ENCODE measurements at regions not wholly inside any gene's neighbourhood (a gene's known extent, or its start where the extent isn't known, plus 50 kb on each side); places are given as distances from the start of the nearest gene placed in this dataset.

- no peak overlapping the region for H3K27ac ChIP-seq (replicated peaks)
- TF ChIP-seq GABPA (IDR thresholded peaks at IDR 0.05; ENCODE audit: low read depth) (no peak), POLR2AphosphoS5 (IDR thresholded peaks at IDR 0.05; ENCODE audit: low read depth) (no peak), CTCF (IDR thresholded peaks at IDR 0.05; ENCODE audit: insufficient read depth, low read length) (no peak), SPI1 (IDR thresholded peaks at IDR 0.05; ENCODE audit: borderline replicate concordance, low read depth) (no peak), REST (IDR thresholded peaks at IDR 0.05; ENCODE audit: insufficient replicate concordance, low read depth) (no peak)
- no peak for DNase-seq (ENCODE audit: low read depth in 1 of 2, low spot score in 1 of 2)
- H3K27me3 ChIP-seq (ENCODE audit: insufficient read depth, poor library complexity, severe bottlenecking), result no peaks in the 10 kb centered on the region
- no peak overlapping the region for H3K4me3 ChIP-seq (replicated peaks; ENCODE audit: insufficient read depth, low read length)
Observed at GRCh38 chr17:71503710-71504465, 616.9 kb upstream of the SOX9 start.

GRCh38 chr17:71505200-71505599, 615.6 kb upstream of the SOX9 start:
- no peak for DNase-seq (ENCODE audit: low read depth in 1 of 2, low spot score in 1 of 2)
- H3K4me3 ChIP-seq (replicated peaks; ENCODE audit: insufficient read depth, low read length), result no peak overlapping the region
- TF ChIP-seq POLR2AphosphoS5 (IDR thresholded peaks at IDR 0.05; ENCODE audit: low read depth), result no peak
- no peak for TF ChIP-seq SPI1 (IDR thresholded peaks at IDR 0.05; ENCODE audit: borderline replicate concordance, low read depth)
- no peak for TF ChIP-seq GABPA (IDR thresholded peaks at IDR 0.05; ENCODE audit: low read depth)
- TF ChIP-seq REST (IDR thresholded peaks at IDR 0.05; ENCODE audit: insufficient replicate concordance, low read depth), result no peak
- no peak for TF ChIP-seq CTCF (IDR thresholded peaks at IDR 0.05; ENCODE audit: insufficient read depth, low read length)
- H3K27me3 ChIP-seq (ENCODE audit: insufficient read depth, poor library complexity, severe bottlenecking), result no peaks in the 10 kb centered on the region
- H3K27ac ChIP-seq (replicated peaks), result no peak overlapping the region

GRCh38 chr17:71505981-71506380, 614.8 kb upstream of the SOX9 start:
- no peak for TF ChIP-seq SPI1 (IDR thresholded peaks at IDR 0.05; ENCODE audit: borderline replicate concordance, low read depth)
- TF ChIP-seq REST (IDR thresholded peaks at IDR 0.05; ENCODE audit: insufficient replicate concordance, low read depth), result no peak
- TF ChIP-seq POLR2AphosphoS5 (IDR thresholded peaks at IDR 0.05; ENCODE audit: low read depth), result no peak
- no peak for TF ChIP-seq GABPA (IDR thresholded peaks at IDR 0.05; ENCODE audit: low read depth)
- no peak for TF ChIP-seq CTCF (IDR thresholded peaks at IDR 0.05; ENCODE audit: insufficient read depth, low read length)
- H3K27ac ChIP-seq (replicated peaks), result no peak overlapping the region
- DNase-seq (ENCODE audit: low read depth in 1 of 2, low spot score in 1 of 2), result no peak
- no peak overlapping the region for H3K4me3 ChIP-seq (replicated peaks; ENCODE audit: insufficient read depth, low read length)
- no peaks in the 10 kb centered on the region for H3K27me3 ChIP-seq (ENCODE audit: insufficient read depth, poor library complexity, severe bottlenecking)

Data from HL-60 (cell line).